NCI-H526 treated with DMSO at 0.1 percent for 48 hours (cell line): ENCODE measurements at regions not wholly inside any gene's neighbourhood (a gene's known extent, or its start where the extent isn't known, plus 50 kb on each side); places are given as distances from the start of the nearest gene placed in this dataset.

Experiments
- DNase-seq: peaks from one replicate; lab custom pipeline; 2025; lab: John Stamatoyannopoulos, UW

GRCh38 chr11:116217441-116217840 lies 555.3 kb downstream of the BUD13 start:
- DNase-seq: no peak

GRCh38 chr11:116217006-116217405 lies 555.8 kb downstream of the BUD13 start:
- DNase-seq: no peak

GRCh38 chr11:116215471-116216113 lies 557.2 kb downstream of the BUD13 start:
- DNase-seq: no peak

GRCh38 chr11:116211147-116211546 lies 561.6 kb downstream of the BUD13 start:
- no peak for DNase-seq

GRCh38 chr11:116210663-116211062 lies 562.1 kb downstream of the BUD13 start:
- DNase-seq: no peak

- DNase-seq: no peak
These were observed 563.5 kb downstream of the BUD13 start for GRCh38 chr11:116209255-116209654.

- no peak for DNase-seq
These were observed 565.2 kb downstream of the BUD13 start for GRCh38 chr11:116207421-116208141.

- no peak for DNase-seq
These were observed 565.8 kb downstream of the BUD13 start for GRCh38 chr11:116207019-116207418.

- DNase-seq: peak; percentile 85
These were observed 569.9 kb downstream of the BUD13 start for GRCh38 chr11:116202922-116203321.

- DNase-seq: no peak
These were observed 572.2 kb downstream of the BUD13 start for GRCh38 chr11:116200564-116200963.

- peak; percentile 93 for DNase-seq
These were observed 573.6 kb downstream of the BUD13 start for GRCh38 chr11:116199182-116199581.

GRCh38 chr11:116194156-116194904 lies 578.5 kb downstream of the BUD13 start:
- no peak for DNase-seq

GRCh38 chr11:116193321-116194131 lies 579.3 kb downstream of the BUD13 start:
- peak; percentile 81 for DNase-seq

- DNase-seq: no peak
These were observed 580.1 kb downstream of the BUD13 start for GRCh38 chr11:116192509-116193210.

GRCh38 chr11:116190861-116191260 lies 581.9 kb downstream of the BUD13 start:
- no peak for DNase-seq

- no peak for DNase-seq
These were observed 583.2 kb downstream of the BUD13 start for GRCh38 chr11:116189408-116190170.

- DNase-seq: no peak
These were observed 584.4 kb downstream of the BUD13 start for GRCh38 chr11:116188350-116188749.

- DNase-seq: no peak
These were observed 585.8 kb downstream of the BUD13 start for GRCh38 chr11:116187026-116187425.

GRCh38 chr11:116185551-116185950 lies 587.2 kb downstream of the BUD13 start:
- no peak for DNase-seq

GRCh38 chr11:116184763-116185162 lies 588.0 kb downstream of the BUD13 start:
- no peak for DNase-seq
